WERI-Rb-1 (cell line): ENCODE measurements at regions not wholly inside any gene's neighbourhood (a gene's known extent, or its start where the extent isn't known, plus 50 kb on each side); places are given as distances from the start of the nearest gene placed in this dataset.

ENCODE experiments used
- DNase-seq: peaks from one replicate; pipeline ENCODE4 v3.0.0-alpha.2; 2020
- H3K27ac ChIP-seq: fragments of 250-450 bp; sonication (Bioruptor Pico); 2 replicates; pipeline ENCODE4 v1.5.1; 2020; ENCODE audit warnings: mild to moderate bottlenecking, moderate library complexity
- H3K27me3 ChIP-seq: fragments of 250-450 bp; sonication (Bioruptor Pico); 2 replicates; pipeline ENCODE4 v1.5.1; 2021; ENCODE audit warnings: mild to moderate bottlenecking, low read depth, moderate library complexity; ENCODE audit not compliant: insufficient read depth, severe bottlenecking
- H3K36me3 ChIP-seq: fragments of 250-450 bp; sonication (Bioruptor Pico); 2 replicates; pipeline ENCODE4 v1.5.1; 2020; ENCODE audit warnings: mild to moderate bottlenecking, moderate library complexity
- H3K4me3 ChIP-seq: 2 replicates; pipeline ENCODE4 v1.5.1; 2011; ENCODE audit warnings: low read depth, mild to moderate bottlenecking, control low read depth, low read length
- H3K9me3 ChIP-seq: fragments of 250-450 bp; sonication (Bioruptor Pico); 2 replicates; pipeline ENCODE4 v1.5.1; 2021; ENCODE audit warnings: mild to moderate bottlenecking, moderate library complexity; ENCODE audit not compliant: severe bottlenecking
- TF ChIP-seq, protein P1 (sequence below): IDR thresholded peaks from 2 replicates; pipeline ENCODE4 v1.5.1; 2011; ENCODE audit warnings: low read depth, mild to moderate bottlenecking, control low read depth, inconsistent platforms, low read length

DNA sequence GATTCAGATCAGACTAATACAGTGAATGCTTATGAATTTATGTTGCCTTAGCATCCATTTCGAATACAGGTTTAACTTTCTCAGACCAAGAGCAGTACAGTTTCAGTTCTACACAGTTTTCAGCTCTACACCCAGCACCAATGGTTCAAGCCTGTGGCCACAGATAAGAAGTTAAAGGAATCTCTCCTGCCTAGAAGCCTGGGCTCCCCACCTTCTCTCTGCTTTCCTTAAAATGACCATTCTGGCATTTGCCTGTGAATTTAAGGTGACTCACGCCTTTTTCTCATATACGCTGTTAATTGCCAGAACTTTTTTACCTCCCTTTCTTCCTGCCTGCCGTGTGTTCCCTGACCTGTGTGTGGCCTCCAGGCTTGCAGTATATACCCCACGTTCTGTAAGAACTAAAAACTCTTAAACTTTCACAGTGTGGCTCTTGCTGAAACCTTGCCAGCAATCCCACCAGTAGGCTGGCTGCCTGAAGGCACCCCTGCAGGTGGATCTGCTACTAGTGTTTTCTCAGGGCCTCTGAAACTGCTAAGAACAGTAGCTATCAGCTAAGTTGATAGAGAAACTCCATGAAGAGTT lies 692.8 kb upstream of the CDH18 start:
- DNase-seq: no peak
- H3K9me3 ChIP-seq: no peaks in the 10 kb centered on the region
- H3K36me3 ChIP-seq: no peaks in the 10 kb centered on the region
- no peak overlapping the region for H3K27ac ChIP-seq
- no peak overlapping the region for H3K4me3 ChIP-seq
- TF ChIP-seq, protein P1, sequence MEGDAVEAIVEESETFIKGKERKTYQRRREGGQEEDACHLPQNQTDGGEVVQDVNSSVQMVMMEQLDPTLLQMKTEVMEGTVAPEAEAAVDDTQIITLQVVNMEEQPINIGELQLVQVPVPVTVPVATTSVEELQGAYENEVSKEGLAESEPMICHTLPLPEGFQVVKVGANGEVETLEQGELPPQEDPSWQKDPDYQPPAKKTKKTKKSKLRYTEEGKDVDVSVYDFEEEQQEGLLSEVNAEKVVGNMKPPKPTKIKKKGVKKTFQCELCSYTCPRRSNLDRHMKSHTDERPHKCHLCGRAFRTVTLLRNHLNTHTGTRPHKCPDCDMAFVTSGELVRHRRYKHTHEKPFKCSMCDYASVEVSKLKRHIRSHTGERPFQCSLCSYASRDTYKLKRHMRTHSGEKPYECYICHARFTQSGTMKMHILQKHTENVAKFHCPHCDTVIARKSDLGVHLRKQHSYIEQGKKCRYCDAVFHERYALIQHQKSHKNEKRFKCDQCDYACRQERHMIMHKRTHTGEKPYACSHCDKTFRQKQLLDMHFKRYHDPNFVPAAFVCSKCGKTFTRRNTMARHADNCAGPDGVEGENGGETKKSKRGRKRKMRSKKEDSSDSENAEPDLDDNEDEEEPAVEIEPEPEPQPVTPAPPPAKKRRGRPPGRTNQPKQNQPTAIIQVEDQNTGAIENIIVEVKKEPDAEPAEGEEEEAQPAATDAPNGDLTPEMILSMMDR: no peak
- no peaks in the 10 kb centered on the region for H3K27me3 ChIP-seq

DNA sequence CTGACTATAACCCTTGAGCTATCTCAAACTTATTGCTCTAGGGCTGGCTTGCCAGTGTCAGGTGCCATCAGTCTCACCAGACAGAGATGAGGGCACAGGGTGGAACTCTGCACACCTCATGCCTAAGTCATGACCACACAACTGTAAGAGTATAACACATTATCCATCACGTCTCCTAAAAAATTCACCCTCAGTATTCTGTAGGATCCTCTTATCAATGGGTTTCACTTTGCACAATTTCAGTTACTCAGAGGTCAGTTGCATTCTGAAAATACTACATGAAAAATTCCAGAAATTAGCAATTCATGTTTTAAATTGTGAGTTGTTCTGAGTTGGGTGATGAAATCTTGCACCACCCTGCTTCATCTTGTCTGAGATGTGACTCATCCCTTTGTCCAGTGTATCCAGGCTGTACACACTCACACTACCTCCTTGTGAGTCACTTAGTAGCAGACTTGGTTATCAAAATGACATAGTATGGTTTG lies 690.9 kb upstream of the CDH18 start:
- H3K27ac ChIP-seq: no peak overlapping the region
- TF ChIP-seq, protein P1: no peak
- no peaks in the 10 kb centered on the region for H3K36me3 ChIP-seq
- no peaks in the 10 kb centered on the region for H3K9me3 ChIP-seq
- H3K4me3 ChIP-seq: no peak overlapping the region
- DNase-seq: no peak
- H3K27me3 ChIP-seq: no peaks in the 10 kb centered on the region

DNA sequence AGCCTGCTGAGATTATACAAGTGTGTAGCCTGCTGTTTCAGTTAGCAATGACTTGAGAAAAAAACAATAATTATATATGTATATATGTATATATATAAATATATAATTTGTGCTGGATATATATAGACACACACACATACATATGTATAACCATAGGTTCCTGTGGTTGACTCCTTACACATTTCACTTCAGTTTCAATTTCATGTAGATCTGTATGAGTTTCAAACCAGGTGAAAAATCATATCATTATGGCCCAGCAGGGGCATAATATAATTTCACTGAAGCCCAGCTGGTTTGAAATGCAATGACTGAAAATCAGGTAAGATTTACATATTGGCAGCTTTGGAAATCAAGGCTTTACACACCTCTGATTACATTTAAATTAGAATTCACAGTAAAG lies 690.4 kb upstream of the CDH18 start:
- Histone ChIP-seq H3K4me3 (no peak overlapping the region), H3K27ac (no peak overlapping the region), H3K27me3 (no peaks in the 10 kb centered on the region), H3K36me3 (no peaks in the 10 kb centered on the region), H3K9me3 (no peaks in the 10 kb centered on the region)
- TF ChIP-seq, protein P1: no peak
- no peak for DNase-seq

DNA sequence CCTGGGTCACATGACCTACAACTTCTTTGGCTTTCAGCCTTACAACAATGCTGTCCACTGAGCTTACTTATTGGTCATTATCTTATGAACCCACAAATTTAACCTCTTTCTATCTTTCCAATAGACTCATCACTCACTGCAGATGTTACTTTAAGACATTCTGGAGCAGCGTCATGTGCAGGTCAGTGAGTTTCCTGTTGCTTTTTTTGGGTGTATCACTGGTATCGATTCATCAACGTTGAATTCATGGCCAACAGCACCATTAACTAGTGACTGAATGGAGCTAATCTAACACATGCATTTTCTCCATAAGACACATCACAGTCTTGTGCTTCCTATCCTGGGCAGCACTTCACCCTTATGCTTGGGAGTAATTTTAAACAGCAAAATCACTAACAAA lies 672.6 kb upstream of the CDH18 start:
- no peak overlapping the region for H3K27ac ChIP-seq
- no peaks in the 10 kb centered on the region for H3K27me3 ChIP-seq
- no peak overlapping the region for H3K4me3 ChIP-seq
- DNase-seq: no peak
- H3K36me3 ChIP-seq: no peaks in the 10 kb centered on the region
- TF ChIP-seq, protein P1: no peak
- H3K9me3 ChIP-seq: no peaks in the 10 kb centered on the region

DNA sequence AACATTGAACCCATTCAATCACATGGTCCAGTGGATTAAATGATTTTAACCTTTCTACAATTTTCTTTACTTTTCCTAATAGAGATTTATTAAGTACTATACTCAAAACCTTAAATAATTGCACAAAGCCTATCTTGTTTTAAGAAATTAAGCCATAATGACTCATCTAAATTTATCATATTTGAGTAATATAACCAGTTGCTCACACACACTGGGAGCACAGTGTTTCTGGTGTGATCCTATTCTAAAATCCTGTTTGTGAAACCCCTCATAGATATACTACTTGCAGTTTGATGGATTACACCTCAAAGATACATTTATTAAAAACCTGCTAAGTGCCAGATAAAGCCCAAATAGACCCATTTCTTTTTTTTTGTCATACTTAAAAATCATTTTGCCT lies 668.3 kb upstream of the CDH18 start:
- Histone ChIP-seq H3K36me3 (no peaks in the 10 kb centered on the region), H3K4me3 (no peak overlapping the region), H3K27me3 (no peaks in the 10 kb centered on the region), H3K27ac (no peak overlapping the region), H3K9me3 (no peaks in the 10 kb centered on the region)
- DNase-seq: no peak
- TF ChIP-seq, protein P1: no peak

DNA sequence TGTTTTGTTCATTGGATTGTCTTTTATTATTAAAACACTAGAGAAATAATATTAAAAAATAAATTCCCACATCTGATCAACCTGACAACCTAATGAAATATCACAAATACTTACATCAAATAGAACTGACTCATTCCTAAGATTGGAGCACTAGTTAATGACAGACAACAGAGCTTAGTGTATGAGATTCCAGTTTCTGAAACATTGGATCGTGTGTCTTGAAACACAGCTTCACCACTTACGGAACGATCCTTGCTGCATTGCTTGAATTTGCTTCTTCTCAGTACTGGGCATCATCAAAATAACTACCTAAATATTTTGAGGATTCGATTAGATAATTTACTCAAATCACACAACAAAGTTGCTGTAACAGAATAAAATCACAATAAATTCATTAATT lies 667.2 kb upstream of the CDH18 start:
- Histone ChIP-seq H3K4me3 (no peak overlapping the region), H3K9me3 (no peaks in the 10 kb centered on the region), H3K36me3 (no peaks in the 10 kb centered on the region), H3K27me3 (no peaks in the 10 kb centered on the region), H3K27ac (no peak overlapping the region)
- no peak for DNase-seq
- TF ChIP-seq, protein P1: no peak
